SK-N-SH (cell line): ENCODE measurements at regions not wholly inside any gene's neighbourhood (a gene's known extent, or its start where the extent isn't known, plus 50 kb on each side); places are given as distances from the start of the nearest gene placed in this dataset.

ENCODE experiments used
- CTCF ChIA-PET: fragments of 300-600, 350-600 bp; formaldehyde crosslinking; extraction: SDS; loops from one replicate; lab custom pipeline; 2021; lab: Yijun Ruan, JAX
- POLR2A ChIA-PET: fragments of 350-600 bp; sonication (Branson Sonifier 250); formaldehyde crosslinking; extraction: SDS; loops from one replicate; lab custom pipeline; 2020; ENCODE audit warnings: antibody characterized with exemption, inconsistent platforms; lab: Yijun Ruan, JAX
- DNase-seq: peaks from one replicate; pipeline ENCODE4 v3.0.0; 2012
- H2AFZ ChIP-seq: fragments of 200-600 bp; sonication (generic); 2 replicates; pipeline ENCODE4 v1.8.1; 2016; ENCODE audit warnings: antibody characterized with exemption, mild to moderate bottlenecking, low read depth
- H3F3A ChIP-seq: fragments of 200-600 bp; sonication (generic); replicated peaks from 2 replicates; pipeline ENCODE3; 2016; ENCODE audit warnings: antibody characterized with exemption, mild to moderate bottlenecking; ENCODE audit not compliant: insufficient read depth
- H3K27ac ChIP-seq, 2 experiments: fragments of 200-500 bp in 1 of 2; fragments of 200-600 bp in 1 of 2; sonication (Bioruptor generic) in 1 of 2; sonication (generic), shearing (Covaris generic) in 1 of 2; 2 replicates each; pipeline versions ENCODE4 v1.5.1 to v1.6.1; 2014 to 2016; ENCODE audit warnings: low read depth in 2 of 2, inconsistent platforms in 1 of 2, low read length in 1 of 2, mild to moderate bottlenecking in 1 of 2, mixed read lengths in 1 of 2
- H3K27me3 ChIP-seq: fragments of 200-600 bp; sonication (generic), shearing (Covaris generic); 2 replicates; pipeline ENCODE4 v1.6.1; 2016; ENCODE audit warnings: mixed run types; ENCODE audit not compliant: insufficient read depth
- H3K36me3 ChIP-seq, 2 experiments: fragments of 200-500 bp in 1 of 2; fragments of 200-600 bp in 1 of 2; sonication (Bioruptor generic) in 1 of 2; sonication (generic) in 1 of 2; replicated peaks in 1 of 2; 2 replicates each; pipeline versions ENCODE3 to v1.5.1; 2014 to 2016; ENCODE audit warnings: low read length in 1 of 2, mild to moderate bottlenecking in 1 of 2; ENCODE audit not compliant: insufficient read depth in 2 of 2, control insufficient read depth in 1 of 2
- H3K4me1 ChIP-seq, 2 experiments: fragments of 200-500 bp in 1 of 2; fragments of 200-600 bp in 1 of 2; sonication (Bioruptor generic) in 1 of 2; sonication (generic), shearing (Covaris generic) in 1 of 2; 2 replicates each; pipeline versions ENCODE4 v1.5.1 to v1.6.1; 2014 to 2016; ENCODE audit warnings: low read depth in 1 of 2, low read length in 1 of 2, mixed run types in 1 of 2; ENCODE audit not compliant: insufficient read depth in 2 of 2, control insufficient read depth in 1 of 2
- H3K4me2 ChIP-seq: fragments of 200-600 bp; sonication (generic), shearing (Covaris generic); 2 replicates; pipeline ENCODE4 v1.6.1; 2017; ENCODE audit warnings: mixed run types
- H3K4me3 ChIP-seq, 2 experiments: fragments of 200-500 bp in 1 of 2; fragments of 200-600 bp in 1 of 2; sonication (Bioruptor generic) in 1 of 2; sonication (generic), shearing (Covaris generic) in 1 of 2; 2 replicates each; pipeline versions ENCODE4 v1.5.1 to v1.8.1; 2014 to 2016; ENCODE audit warnings: low read depth in 2 of 2, inconsistent platforms in 1 of 2, low read length in 1 of 2, mild to moderate bottlenecking in 1 of 2, mixed read lengths in 1 of 2, moderate library complexity in 1 of 2
- H3K79me2 ChIP-seq: fragments of 200-600 bp; sonication (generic); 2 replicates; pipeline ENCODE4 v1.8.1; 2017; ENCODE audit warnings: mild to moderate bottlenecking; ENCODE audit not compliant: insufficient read depth
- H3K9ac ChIP-seq: fragments of 200-600 bp; sonication (generic); 2 replicates; pipeline ENCODE4 v1.6.1; 2017; ENCODE audit warnings: mixed run types
- H3K9me2 ChIP-seq: fragments of 200-600 bp; sonication (generic); 2 replicates; pipeline ENCODE4 v1.6.1; 2017; ENCODE audit warnings: mixed run types
- H3K9me3 ChIP-seq: fragments of 200-600 bp; sonication (generic); 2 replicates; pipeline ENCODE4 v1.6.1; 2017; ENCODE audit warnings: mixed run types, mild to moderate bottlenecking, moderate library complexity
- H4K20me1 ChIP-seq: fragments of 200-600 bp; sonication (generic); 2 replicates; pipeline ENCODE4 v1.6.1; 2017; ENCODE audit warnings: mild to moderate bottlenecking, mixed run types; ENCODE audit not compliant: insufficient read depth
- ELF1 ChIP-seq: IDR thresholded peaks from 2 replicates; pipeline ENCODE4 v1.4.0; 2012
- EZH2phosphoT487 ChIP-seq: fragments of 200-600 bp; sonication (generic); IDR thresholded peaks from 2 replicates; pipeline ENCODE4 v1.6.1; 2017; ENCODE audit warnings: low read depth, mixed run types, mild to moderate bottlenecking, antibody characterized with exemption, moderate library complexity, borderline replicate concordance
- FOXM1 ChIP-seq: IDR thresholded peaks from 2 replicates; pipeline ENCODE4 v1.4.0; 2012; ENCODE audit warnings: low read depth, mild to moderate bottlenecking
- GABPA ChIP-seq: IDR thresholded peaks from 2 replicates; pipeline ENCODE4 v1.4.0; 2012; ENCODE audit warnings: low read depth, mild to moderate bottlenecking
- JUND ChIP-seq: IDR thresholded peaks from 2 replicates; pipeline ENCODE4 v1.4.0; 2012
- NFIC ChIP-seq: IDR thresholded peaks from 2 replicates; pipeline ENCODE4 v1.4.0; 2012; ENCODE audit warnings: borderline replicate concordance
- POLR2AphosphoS5 ChIP-seq: IDR thresholded peaks from 2 replicates; pipeline ENCODE4 v1.6.1; 2012; ENCODE audit warnings: low read depth, low read length
- RCOR1 ChIP-seq: fragments of 150-350 bp; IDR thresholded peaks from 2 replicates; pipeline ENCODE4 v1.6.1; 2017; ENCODE audit warnings: antibody characterized with exemption, low read length
- RFX5 ChIP-seq: IDR thresholded peaks from 2 replicates; pipeline ENCODE4 v1.6.1; 2012; ENCODE audit warnings: mild to moderate bottlenecking, improper control_type of control experiment, low read length
- SMC3 ChIP-seq: IDR thresholded peaks from 2 replicates; pipeline ENCODE4 v1.6.1; 2012; ENCODE audit warnings: low read depth, low read length, improper control_type of control experiment
- TCF12 ChIP-seq: IDR thresholded peaks from 2 replicates; pipeline ENCODE4 v1.4.0; 2012
- YY1 ChIP-seq: IDR thresholded peaks from 2 replicates; pipeline ENCODE4 v1.4.0; 2012; ENCODE audit warnings: low read depth, mild to moderate bottlenecking
- WGBS: methylation state at CpG from one replicate; pipeline ENCODE4 v1.1.6; 2017; ENCODE audit warnings: low lambda C conversion rate; 5-methylcytosine and 5-hydroxymethylcytosine counted together
- TF ChIP-seq, protein P1 (sequence below): IDR thresholded peaks from 2 replicates; pipeline ENCODE4 v1.6.1; 2012; ENCODE audit warnings: mild to moderate bottlenecking, low read depth, low read length, moderate library complexity
- TF ChIP-seq, protein P2 (sequence below): fragments of 150-350 bp; IDR thresholded peaks from 2 replicates; pipeline ENCODE4 v1.6.1; 2017; ENCODE audit warnings: antibody characterized with exemption, low read length, low read depth, borderline replicate concordance
- TF ChIP-seq, protein P3 (sequence below): IDR thresholded peaks from 2 replicates; pipeline ENCODE4 v1.4.0; 2012; ENCODE audit warnings: low read depth, borderline replicate concordance
- TF ChIP-seq, protein P4 (sequence below): fragments of 200-600 bp; sonication (generic); IDR thresholded peaks from 2 replicates; pipeline ENCODE4 v1.6.1; 2017; ENCODE audit warnings: antibody characterized with exemption, mild to moderate bottlenecking, moderate library complexity

DNA sequence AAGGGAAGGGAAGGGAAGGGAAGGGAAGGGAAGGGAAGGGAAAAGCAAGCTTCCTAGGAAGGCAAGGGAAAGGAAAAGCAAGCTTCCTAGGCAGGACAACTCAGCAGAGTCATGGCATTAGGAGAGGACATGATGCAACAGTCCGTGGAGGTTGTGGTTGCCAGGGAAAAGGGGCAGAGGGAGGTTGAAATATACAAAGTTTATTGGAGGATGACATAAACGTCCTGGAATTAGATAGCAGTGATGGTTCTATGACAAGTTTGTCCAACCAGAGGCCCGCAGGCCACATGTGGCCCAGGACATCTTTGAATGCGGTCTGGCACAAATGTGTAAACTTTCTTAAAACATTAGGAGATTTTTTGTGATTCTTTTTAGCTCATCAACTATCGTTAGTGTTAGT is 59.8 kb upstream of the OPN4 start (continued):
- TF ChIP-seq, protein P1, sequence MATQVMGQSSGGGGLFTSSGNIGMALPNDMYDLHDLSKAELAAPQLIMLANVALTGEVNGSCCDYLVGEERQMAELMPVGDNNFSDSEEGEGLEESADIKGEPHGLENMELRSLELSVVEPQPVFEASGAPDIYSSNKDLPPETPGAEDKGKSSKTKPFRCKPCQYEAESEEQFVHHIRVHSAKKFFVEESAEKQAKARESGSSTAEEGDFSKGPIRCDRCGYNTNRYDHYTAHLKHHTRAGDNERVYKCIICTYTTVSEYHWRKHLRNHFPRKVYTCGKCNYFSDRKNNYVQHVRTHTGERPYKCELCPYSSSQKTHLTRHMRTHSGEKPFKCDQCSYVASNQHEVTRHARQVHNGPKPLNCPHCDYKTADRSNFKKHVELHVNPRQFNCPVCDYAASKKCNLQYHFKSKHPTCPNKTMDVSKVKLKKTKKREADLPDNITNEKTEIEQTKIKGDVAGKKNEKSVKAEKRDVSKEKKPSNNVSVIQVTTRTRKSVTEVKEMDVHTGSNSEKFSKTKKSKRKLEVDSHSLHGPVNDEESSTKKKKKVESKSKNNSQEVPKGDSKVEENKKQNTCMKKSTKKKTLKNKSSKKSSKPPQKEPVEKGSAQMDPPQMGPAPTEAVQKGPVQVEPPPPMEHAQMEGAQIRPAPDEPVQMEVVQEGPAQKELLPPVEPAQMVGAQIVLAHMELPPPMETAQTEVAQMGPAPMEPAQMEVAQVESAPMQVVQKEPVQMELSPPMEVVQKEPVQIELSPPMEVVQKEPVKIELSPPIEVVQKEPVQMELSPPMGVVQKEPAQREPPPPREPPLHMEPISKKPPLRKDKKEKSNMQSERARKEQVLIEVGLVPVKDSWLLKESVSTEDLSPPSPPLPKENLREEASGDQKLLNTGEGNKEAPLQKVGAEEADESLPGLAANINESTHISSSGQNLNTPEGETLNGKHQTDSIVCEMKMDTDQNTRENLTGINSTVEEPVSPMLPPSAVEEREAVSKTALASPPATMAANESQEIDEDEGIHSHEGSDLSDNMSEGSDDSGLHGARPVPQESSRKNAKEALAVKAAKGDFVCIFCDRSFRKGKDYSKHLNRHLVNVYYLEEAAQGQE, result no peak
- TF ChIP-seq TCF12 (no peak), FOXM1 (no peak), JUND (no peak)
- TF ChIP-seq, protein P2, sequence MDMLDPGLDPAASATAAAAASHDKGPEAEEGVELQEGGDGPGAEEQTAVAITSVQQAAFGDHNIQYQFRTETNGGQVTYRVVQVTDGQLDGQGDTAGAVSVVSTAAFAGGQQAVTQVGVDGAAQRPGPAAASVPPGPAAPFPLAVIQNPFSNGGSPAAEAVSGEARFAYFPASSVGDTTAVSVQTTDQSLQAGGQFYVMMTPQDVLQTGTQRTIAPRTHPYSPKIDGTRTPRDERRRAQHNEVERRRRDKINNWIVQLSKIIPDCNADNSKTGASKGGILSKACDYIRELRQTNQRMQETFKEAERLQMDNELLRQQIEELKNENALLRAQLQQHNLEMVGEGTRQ, result no peak
- TF ChIP-seq, protein P3, sequence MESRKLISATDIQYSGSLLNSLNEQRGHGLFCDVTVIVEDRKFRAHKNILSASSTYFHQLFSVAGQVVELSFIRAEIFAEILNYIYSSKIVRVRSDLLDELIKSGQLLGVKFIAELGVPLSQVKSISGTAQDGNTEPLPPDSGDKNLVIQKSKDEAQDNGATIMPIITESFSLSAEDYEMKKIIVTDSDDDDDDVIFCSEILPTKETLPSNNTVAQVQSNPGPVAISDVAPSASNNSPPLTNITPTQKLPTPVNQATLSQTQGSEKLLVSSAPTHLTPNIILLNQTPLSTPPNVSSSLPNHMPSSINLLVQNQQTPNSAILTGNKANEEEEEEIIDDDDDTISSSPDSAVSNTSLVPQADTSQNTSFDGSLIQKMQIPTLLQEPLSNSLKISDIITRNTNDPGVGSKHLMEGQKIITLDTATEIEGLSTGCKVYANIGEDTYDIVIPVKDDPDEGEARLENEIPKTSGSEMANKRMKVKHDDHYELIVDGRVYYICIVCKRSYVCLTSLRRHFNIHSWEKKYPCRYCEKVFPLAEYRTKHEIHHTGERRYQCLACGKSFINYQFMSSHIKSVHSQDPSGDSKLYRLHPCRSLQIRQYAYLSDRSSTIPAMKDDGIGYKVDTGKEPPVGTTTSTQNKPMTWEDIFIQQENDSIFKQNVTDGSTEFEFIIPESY, result no peak

DNA sequence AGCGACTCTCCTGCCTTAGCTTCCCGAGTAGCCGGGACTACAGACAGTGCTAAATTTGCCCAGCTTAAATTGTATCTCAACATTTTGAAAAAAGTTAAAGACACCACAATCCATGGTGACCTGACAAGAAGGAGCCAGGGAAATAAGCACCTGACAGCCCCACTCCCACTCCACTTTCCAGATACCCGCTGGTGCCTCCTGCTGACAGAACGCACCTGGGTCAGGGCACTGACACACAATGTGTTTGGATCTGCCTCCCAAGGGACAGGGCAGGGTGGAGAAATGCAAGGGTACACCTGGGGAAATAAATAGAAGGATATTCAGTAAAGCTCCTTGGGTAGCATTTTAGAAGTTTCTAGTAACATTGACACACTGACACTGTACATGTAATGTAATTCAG is 58.9 kb upstream of the OPN4 start:
- no peaks in the 10 kb centered on the region for H3K27me3 ChIP-seq
- no peak for TF ChIP-seq NFIC
- TF ChIP-seq SMC3, result no peak
- TF ChIP-seq EZH2phosphoT487, result no peak
- TF ChIP-seq, protein P4, sequence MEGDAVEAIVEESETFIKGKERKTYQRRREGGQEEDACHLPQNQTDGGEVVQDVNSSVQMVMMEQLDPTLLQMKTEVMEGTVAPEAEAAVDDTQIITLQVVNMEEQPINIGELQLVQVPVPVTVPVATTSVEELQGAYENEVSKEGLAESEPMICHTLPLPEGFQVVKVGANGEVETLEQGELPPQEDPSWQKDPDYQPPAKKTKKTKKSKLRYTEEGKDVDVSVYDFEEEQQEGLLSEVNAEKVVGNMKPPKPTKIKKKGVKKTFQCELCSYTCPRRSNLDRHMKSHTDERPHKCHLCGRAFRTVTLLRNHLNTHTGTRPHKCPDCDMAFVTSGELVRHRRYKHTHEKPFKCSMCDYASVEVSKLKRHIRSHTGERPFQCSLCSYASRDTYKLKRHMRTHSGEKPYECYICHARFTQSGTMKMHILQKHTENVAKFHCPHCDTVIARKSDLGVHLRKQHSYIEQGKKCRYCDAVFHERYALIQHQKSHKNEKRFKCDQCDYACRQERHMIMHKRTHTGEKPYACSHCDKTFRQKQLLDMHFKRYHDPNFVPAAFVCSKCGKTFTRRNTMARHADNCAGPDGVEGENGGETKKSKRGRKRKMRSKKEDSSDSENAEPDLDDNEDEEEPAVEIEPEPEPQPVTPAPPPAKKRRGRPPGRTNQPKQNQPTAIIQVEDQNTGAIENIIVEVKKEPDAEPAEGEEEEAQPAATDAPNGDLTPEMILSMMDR, result no peak
- no peak for TF ChIP-seq RCOR1
- TF ChIP-seq YY1, result no peak
- TF ChIP-seq ELF1, result no peak
- no peak for TF ChIP-seq GABPA
- TF ChIP-seq JUND, result no peak
- TF ChIP-seq RFX5, result no peak
- TF ChIP-seq POLR2AphosphoS5, result no peak
- TF ChIP-seq, all 33 proteins: peak for 0
- no peak overlapping the region for H3K9ac ChIP-seq
- DNase-seq, result no peak
- no peak overlapping the region for H2AFZ ChIP-seq
- CTCF ChIA-PET, result interaction anchor here (1.2 to 4.7 kb wide), 3 partner anchors 10 to 195 kb away, joined by 4 to 35 read pairs (median 5); no protein-coding TSS in a partner anchor
- peaks cover 0 to 2% of the 10 kb centered on the region in 2 experiments; a peak in 1 of 4 replicates for H3K4me1 ChIP-seq
- WGBS, result 81% methylated on average over 5 of the region's 5 CpGs
- H3K36me3 ChIP-seq, result no peaks in the 10 kb centered on the region
- H3K27ac ChIP-seq, result no peak overlapping the region
- H3K9me3 ChIP-seq, result no peaks in the 10 kb centered on the region
- POLR2A ChIA-PET, result no interaction called here
- H4K20me1 ChIP-seq, result no peaks in the 10 kb centered on the region
- no peaks in the 10 kb centered on the region for H3K79me2 ChIP-seq
- no peaks in the 10 kb centered on the region for H3K9me2 ChIP-seq
- H3K4me2 ChIP-seq, result no peak overlapping the region
- H3K4me3 ChIP-seq, result no peak overlapping the region
- H3F3A ChIP-seq, result no peaks in the 10 kb centered on the region
